Fibroblast of skin of left biceps (primary cell): ENCODE measurements at regions not wholly inside any gene's neighbourhood (a gene's known extent, or its start where the extent isn't known, plus 50 kb on each side); places are given as distances from the start of the nearest gene placed in this dataset.

ENCODE experiments used
- DNase-seq, 2 experiments: peaks; one replicate each; pipeline ENCODE4 v3.0.0-alpha.2; 2013; ENCODE audit warnings: low read depth in 2 of 2

DNA sequence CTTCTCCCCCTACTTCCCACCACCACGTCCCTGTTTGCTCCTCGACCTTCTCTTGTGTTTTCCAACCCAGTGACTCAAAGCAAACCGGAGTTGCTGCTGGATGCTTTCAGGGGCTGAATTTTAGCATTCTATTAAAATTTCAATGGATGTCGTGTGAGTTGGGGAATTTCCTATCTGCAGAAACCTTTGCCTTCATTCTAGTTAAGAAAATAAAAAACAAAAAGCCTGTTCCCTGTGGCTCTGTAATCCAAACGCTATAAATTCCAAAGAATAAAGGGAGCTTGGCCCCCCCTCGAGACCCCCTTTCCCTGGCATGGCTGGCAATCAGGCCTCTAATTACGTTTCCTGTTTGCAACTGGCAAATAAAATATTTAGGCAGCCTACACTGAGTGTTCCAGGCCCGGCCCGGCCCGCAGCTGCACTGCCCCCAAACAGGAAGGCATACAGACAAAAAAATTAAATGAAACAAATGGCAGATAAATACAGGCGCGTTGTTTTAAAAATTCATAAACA lies 139.4 kb upstream of the PPP1R26 start:
- DNase-seq = no peak

DNA sequence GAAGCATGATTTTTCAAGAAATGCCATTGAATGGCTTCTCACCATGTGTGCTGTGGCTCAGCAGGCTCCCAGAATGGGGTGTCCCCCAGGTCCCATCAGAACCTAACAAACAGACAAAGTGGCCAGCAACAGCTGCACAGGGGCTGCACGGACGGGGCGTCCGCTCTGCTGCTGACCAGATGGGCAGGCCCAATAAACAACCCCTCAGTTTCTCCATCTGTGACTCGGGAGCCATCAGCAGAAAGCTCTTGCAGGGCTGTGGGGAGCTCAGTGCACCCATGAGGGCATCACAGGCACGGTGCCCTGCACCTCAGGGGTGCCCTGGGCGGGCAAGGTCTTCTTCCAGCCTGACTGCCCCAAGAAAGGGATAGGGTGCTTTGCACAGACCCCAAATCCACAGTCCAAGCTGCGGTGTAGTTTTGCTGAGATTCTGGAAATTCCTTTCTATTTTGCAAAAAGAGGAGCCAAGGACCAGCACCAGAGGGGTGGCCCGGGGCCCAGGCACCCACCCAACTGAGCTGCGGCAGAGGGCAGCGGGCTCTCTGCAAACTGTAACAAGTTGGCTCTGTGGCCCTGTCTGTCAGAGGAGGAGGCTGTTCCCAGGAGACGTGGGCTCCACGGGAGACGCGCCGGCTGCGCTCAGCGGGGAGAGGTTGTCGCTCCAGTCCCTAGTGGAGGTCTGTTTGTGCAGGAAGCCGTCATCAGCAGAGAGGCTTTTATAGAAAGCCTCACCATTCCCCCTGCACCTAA lies 138.7 kb upstream of the PPP1R26 start:
- no peak for DNase-seq

DNA sequence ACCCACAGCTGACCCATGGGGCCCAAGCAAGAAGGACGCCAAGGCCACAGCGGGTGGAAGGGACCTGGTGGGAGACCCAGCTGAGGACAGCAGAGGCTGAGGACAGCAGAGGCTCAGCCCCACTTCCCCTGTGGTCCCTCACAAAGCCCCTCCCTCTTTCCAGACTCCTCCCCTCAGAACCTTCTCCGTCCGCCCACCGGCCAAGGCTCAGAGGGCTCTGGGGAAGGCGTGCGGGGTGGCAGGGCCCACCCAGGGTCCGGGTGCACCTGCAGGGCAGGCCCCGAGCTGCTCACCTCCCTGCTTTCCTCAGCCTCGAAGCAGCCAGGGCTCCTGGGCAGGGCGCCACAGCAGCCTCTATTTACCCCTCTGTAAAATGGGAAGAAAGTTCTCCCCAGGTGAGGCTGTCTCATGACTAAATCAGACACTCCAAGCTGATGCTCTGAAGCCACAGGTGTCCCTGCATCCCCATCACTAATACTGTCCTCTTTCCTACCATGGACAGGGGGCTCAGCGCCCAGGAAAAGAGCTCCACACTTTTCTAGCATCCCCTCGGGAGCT lies 137.9 kb upstream of the PPP1R26 start:
- DNase-seq = no peak

DNA sequence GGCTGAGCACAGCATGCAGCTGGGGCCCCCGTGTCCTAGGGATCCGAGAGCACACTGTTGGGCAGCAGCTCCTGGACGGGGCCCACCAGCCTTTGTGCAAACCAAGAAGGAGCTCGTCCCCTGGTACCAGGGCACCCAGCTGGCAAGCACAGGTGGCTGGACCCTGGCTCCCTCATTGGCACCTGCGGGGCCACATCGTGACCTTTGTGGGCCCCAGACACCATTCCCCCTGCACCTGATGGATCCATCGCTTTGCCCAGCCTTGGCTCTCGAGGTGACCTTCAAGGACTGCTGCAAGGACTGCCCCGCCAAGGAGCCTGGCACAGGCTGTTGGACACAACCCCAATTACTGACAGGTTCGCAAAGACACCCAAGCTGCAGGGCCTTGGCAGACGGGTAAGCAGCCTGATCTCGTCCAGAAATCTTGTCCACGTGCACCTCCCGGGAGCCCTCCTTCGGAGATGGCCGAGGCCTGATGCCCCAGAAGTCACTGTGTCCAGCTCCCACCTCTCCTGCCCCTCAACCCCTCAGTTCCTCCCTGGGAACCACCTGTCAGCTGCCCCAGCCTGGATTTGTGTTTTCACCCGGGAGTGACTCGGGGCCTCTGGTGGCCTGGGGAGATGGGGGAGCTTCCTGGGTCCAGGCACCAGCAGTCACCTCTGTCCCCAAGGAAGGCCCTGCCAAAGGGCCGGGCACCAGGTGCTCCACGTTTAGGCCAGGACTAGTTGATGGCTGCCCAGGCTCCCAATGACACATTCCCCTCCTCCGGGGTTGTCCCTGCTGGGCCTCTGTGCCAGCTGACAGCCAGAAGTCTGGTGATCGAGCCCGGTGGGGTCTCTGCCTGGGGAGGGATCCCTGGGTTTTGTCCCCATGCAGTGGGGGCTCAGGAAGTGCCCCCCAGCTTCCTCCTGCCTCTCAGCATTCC lies 137.1 kb upstream of the PPP1R26 start:
- DNase-seq = no peak

DNA sequence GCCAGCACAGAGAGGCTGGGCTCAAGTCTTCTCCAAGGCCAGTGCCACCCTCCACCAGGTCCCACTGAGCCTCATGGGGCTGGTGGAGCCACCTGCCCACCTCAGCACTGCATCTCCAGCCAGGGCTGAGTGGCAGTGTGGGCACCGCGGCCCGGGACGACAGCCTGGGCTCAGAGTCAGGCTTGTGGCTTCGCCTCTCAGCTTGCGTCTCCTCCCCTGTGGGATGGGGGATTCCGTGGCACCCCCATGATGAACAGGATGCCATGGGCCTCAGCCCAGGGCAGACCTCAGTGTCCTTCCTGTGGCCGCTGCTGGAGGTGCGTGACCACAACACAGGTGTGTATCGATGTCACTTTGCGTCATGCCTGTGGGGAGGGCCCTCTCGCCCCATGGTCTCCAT lies 136.4 kb upstream of the PPP1R26 start:
- no peak for DNase-seq

DNA sequence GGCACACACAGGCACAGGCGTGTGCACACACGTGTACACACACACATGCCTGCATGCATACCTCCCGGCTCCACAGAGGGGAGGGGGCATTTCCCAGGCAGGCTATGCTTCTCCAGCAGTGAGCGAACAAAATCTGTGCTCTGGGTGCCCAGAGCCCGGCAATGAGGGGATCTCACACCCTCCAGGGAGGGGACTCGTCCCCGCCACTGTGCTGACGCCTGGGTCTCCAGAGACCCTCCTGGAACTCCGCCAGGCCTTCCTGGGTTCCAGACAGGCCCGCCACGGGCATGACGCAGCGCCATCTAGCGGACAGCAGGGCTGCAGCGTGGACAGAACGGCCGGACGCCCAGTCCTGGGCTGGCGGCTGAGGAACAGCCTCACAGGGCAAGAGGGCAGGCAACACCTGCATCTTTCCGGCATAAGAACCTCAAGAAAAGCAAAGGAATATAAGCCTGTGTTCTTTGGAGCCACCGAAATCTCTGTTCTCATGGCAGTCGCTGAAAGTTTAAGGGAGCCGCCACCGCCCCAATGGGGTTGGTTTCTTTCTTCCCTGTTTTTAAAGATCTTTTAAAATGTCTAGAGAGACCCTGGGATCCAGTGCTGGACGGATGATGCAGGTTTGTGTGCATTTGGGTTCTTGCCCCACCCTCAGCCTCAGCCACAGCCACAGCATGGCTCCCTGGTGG lies 135.6 kb upstream of the PPP1R26 start:
- no peak for DNase-seq

DNA sequence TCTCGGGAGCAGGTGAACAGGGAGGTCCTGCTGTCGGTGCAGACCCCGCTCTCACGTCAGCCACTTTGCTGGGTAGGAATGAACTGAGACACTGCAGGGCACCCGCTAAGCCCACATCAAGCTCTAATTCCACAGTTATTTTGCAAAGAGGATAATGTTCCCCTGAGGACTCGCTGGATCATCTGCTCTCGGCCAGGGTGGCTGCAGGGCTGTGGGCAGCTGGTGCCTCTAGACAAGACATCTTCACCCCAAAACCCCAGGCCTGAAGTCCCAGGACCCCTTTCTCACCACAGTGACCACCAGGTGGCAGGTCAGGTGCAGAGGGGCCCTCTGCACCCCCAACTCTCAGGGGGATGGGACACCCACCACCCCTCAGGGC lies 135.1 kb upstream of the PPP1R26 start:
- no peak for DNase-seq

DNA sequence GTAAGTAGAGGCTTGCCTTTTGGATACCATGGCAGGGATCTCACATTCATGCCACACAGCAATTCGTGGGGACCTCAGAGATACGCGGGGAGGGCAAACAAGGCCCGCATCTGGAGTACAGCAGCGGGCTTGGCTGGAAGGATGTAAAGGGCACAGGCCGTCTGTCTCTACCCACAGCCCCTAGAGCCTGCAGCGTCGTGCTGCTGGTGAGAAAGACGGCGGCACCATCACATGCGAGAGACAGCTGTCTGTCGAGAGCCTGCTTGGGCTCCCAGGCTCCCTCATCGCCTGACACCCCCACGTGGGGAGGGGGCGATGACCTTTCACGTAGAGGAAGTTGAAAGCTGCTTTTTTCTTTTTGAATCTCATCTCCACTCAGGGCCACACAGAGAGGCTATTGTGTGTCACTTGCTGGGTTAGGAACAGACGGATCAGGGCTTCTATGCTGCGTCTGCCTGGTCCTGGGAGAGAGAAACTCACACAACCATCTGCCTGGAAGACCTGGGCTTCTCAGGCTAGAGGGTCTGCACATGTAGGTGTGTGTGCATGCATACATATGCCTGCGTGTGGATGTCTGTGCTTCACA lies 134.6 kb upstream of the PPP1R26 start:
- no peak for DNase-seq

DNA sequence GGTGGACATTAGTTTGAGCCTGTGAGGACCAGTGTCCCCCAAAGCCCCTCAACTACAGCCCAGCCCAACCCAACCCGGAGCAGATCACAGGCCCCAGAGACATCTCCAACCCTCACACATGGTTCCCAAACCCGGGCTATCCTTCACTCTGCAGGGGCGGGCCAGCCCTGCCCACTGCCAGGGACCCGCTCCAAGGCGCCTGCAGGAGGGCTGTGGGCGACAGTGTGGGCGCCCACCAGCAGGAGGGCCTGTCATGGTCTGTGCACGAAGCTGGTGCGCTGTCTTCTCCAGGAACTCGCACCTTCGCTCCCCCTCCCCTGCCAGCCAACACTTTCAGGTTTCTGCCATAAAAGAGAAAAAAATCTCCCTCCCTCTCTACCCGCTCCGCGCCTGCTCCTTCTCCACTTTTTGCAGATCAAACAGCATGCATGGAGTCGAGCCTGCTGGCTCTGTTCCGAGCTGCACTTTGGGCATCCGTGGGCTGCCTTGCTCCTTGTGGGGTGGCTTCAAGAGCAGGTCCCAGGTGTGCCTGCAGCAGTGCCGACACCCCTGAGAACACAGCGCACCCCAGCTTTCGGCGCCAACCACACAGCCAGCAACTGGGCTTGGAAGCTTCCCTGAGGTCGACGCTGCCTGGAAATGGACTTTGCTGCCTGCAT lies 133.7 kb upstream of the PPP1R26 start:
- DNase-seq = no peak

DNA sequence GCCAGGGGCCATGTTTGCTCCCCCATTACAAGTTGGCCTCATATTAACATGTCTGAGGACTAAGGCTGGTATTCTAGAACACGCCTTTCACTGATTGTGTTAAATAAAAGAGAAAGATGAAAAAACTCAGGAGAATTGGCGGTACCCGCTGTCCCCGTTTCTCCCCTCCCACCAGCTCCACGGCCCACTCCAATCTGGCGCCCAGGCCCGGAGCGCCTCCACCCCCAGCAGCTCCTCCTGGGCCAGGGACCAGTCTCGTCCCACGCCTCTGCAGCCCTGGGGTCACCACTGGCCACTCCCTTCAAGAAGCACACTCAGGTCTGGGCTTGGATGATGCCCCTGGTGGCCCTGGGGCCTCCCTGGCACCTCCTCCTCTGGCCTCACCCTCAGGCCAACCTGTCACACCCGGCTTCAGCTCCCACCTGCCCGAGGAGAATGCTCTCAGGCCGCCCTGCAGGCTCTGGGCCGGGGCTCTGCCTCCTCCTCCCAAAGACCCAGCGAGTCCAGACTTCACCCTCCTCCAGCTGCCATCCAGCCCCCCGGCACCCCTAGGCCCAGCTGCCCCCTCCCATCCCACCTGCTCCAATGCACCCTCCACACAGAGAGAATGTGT lies 133.0 kb upstream of the PPP1R26 start:
- no peak for DNase-seq

DNA sequence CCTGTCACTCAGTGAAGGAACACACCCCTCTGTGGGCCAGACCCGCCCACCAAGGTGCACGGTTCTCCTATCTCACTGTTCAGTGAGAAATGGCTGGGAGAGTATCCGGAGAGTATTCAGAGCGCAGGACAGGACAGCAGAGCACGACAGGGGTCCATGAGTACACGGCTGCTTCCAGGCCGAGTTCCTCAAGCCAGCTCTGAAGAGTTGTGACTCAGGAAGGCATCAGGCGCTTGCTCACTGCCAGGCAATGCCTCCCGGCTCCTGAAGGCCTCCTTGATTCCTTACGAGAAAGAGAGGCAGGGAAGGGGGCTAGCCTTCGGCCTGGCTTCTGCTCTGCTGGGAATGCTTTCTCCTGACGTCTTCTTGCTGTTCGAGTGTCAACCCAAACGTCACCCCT lies 132.1 kb upstream of the PPP1R26 start:
- no peak for DNase-seq

DNA sequence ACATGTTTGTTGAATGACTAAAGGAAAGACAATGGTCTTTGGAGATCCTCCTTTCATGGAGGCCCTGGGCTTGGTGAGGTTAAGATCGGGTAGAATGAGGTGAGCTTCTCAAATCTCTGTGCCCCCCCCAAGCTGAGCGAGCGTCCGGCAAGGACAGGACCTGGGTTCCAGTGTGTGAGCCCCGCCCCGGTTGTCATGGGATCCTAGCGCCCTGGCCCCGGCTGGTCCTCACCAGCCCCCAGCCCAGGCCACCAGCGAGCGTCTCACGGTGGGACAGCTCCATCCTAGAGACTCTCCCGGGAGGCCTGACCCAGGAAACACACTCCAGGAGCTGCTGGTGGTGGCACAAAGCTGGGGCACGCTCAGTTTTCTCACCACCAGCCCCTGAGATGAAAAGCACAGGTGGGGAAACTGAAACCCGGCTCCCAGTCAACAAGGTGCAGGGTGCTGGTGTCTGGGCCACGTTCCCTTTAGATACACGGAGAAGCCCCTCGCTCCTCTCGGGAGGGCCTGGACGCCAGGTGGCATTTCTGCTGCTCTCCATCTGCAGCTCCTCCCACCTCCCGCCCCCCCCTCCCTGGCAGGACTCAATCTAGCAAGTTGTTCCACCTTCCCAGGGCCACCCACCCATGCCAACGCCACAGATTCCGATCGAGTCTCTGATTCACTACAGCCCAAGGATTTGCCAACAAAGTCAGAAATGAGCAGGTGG lies 131.3 kb upstream of the PPP1R26 start:
- no peak for DNase-seq

DNA sequence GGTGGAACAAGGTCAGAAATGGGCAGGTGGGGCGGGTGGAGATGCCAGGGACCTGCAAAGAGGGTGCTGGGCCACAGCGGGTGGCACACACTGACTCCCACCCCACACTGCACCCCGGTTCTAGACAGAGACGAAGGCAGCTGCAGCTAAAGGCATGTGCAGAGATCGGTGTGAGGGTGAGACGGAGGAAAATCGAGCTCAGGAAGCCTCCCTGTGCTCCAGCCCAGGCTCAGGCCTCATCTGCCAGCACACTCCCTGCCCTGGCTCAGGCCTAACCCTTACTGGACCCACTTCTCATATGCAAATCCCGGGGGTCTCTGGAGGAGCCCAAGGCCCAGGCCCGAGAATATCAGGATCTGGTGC lies 130.8 kb upstream of the PPP1R26 start:
- no peak for DNase-seq

DNA sequence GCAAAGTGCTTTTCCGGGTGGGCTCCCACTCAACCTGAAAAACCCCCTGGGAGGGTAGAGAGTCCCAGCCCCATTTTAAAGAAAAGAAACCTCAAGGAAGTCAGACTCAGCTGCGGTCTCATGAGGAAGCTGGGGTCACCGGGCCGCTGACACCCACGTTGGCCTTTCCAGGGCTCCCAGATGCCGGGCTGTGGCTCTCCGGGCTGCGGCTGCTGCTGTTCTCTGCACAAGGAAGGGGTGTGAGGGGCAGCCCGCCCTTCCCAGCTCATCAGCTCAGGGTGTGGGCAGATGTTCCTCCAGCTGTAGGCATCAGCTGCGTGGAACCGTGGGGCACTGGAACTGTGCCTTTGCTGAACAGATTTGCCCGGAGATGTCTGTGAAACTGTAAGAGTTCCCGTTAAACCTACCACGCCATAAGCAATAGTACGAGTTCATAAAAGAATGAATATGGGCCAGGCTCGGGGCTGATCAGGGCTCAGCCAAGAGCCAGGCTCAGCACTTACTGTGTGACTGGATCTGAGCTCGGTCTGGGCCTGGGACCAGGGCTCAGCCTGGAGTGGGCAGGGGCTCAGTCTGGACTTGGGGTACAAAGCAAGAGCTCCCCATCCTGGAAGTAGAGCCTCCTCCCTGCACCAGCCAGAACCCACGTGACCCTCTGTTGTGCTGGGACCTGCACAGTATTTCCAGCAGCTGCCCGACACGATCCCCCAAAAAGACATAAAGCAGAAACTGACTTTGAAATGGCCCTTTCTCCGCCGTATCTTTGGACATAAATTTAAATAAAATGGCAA lies 130.2 kb upstream of the PPP1R26 start:
- DNase-seq = no peak

DNA sequence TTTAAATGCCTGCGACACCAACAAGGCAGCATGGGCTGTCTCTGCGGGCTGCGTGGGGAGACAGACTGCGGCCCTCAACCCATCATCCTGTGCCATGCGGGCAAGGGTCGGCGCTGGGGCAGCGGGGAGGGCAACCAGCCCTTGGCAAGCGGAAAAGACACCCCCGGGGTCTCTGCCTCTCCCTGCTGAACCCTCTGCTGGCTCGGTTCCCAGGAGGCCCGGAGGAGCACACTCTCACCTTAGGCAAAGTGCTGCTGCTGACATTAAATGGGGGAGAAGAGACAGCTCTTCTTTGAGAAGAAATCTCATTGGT lies 129.6 kb upstream of the PPP1R26 start:
- no peak for DNase-seq

DNA sequence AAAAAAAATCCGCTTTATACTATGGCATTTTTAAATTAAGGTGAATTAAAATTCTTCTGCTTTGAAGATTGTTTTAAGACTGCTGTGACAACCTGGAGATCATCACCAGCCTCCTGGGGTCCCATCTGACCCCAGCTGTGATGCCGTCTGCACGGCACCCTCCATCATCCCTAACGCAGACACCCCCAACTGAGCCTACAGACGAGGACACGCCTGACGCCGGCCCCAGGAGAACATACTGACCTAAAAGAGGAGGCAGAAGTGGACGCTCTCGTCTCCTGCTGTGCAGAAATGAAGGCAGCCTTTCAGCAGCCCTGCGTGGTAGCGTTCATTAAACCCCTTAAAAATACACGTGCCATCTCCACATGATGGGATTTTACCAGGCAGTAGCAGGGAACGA lies 125.6 kb upstream of the PPP1R26 start:
- no peak for DNase-seq

DNA sequence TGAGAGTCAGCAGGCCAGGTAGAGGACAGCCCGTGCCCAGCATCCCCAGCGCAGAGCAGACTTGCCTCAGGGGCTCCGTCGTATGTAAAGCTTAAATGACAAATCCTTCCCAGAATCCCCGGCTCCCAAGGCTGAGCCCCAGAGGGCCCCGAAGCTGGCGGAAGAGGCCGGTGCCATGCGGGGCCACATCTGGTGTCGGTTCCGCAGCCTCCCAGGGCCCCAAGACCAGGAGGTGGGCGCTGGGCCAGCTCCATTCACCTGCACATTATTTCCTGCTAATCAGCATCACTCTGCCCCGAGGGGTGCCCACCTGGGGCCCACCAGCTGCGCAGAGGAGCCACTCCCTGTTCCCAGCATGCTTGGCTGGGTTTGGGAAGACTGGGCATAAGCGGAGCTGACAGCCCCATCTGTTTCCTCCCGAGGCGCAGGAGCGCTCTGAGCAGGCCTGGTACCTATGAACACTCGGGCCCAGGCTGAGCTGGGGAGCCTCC lies 124.0 kb upstream of the PPP1R26 start:
- DNase-seq = no peak

DNA sequence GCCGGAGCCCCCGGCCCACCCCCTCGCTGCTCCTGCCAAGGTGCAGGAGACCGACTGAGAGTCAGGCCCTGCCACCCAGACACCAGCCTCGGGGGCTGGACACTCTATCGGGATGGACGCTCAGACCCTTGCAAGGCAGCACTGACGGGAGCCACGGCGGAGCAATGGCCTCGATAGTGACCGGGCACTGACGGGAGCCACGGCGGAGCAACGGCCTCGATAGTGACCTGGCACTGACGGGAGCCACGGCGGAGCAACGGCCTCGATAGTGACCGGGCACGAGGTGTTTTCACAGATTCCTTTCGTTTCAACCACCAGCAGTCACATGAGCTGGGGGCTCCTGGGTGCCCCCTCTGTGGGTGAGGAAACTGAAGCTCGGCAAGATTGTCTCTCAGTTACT lies 123.6 kb upstream of the PPP1R26 start:
- DNase-seq = no peak

DNA sequence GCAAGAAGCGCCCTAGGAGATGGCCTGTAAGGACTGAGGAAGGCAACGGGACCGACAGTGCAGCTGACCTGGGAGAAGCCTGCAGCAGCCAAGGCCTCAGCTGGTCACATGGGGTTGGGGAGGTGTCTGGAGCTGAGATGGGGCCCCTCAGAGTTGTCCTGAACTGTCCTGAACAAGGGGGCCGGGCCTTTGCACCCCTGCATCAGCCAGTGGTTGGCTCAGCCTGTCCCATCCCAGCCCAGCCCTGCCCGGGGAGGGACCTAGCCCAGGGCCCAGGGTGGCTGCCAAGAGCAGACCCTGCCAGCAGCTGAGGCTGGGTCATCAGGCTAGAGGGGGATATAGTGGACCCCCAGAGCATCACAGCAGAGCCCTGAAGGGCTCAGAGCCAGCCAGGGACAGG lies 122.8 kb upstream of the PPP1R26 start:
- no peak for DNase-seq
